Hepatocyte (in vitro differentiated cells): ENCODE measurements at regions not wholly inside any gene's neighbourhood (a gene's known extent, or its start where the extent isn't known, plus 50 kb on each side); places are given as distances from the start of the nearest gene placed in this dataset.

Experiments used
- DNase-seq: peaks from one replicate; pipeline ENCODE4 v3.0.0-alpha.2; 2016; ENCODE audit warnings: low spot score
- H2AFZ ChIP-seq: fragments of 200-600 bp; sonication (generic); 2 replicates; pipeline ENCODE4 v1.6.0; 2016; ENCODE audit warnings: antibody characterized with exemption, mild to moderate bottlenecking
- H3K27ac ChIP-seq: fragments of 200-600 bp; sonication (generic); 2 replicates; pipeline ENCODE4 v1.5.1; 2016; ENCODE audit warnings: mild to moderate bottlenecking
- H3K27me3 ChIP-seq: fragments of 200-600 bp; sonication (generic); 2 replicates; pipeline ENCODE4 v1.6.1; 2016
- H3K36me3 ChIP-seq: fragments of 200-600 bp; sonication (generic); replicated peaks from 2 replicates; pipeline ENCODE4 v1.5.1; 2016; ENCODE audit warnings: low read depth; ENCODE audit not compliant: insufficient read depth
- H3K4me1 ChIP-seq: fragments of 200-600 bp; sonication (generic); 2 replicates; pipeline ENCODE4 v1.5.1; 2016; ENCODE audit warnings: mild to moderate bottlenecking, moderate library complexity; ENCODE audit not compliant: insufficient read depth
- H3K4me2 ChIP-seq: fragments of 200-600 bp; sonication (generic); 2 replicates; pipeline ENCODE4 v1.6.0; 2016
- H3K4me3 ChIP-seq: fragments of 200-600 bp; sonication (generic); 2 replicates; pipeline ENCODE4 v1.5.1; 2016; ENCODE audit warnings: mild to moderate bottlenecking
- H3K79me2 ChIP-seq: fragments of 200-600 bp; sonication (generic); 2 replicates; pipeline ENCODE4 v1.6.0; 2017; ENCODE audit warnings: mild to moderate bottlenecking
- H3K9me2 ChIP-seq: fragments of 200-600 bp; sonication (generic); replicated peaks from 2 replicates; pipeline ENCODE4 v1.6.0; 2017; ENCODE audit warnings: mild to moderate bottlenecking; ENCODE audit not compliant: insufficient read depth
- H3K9me3 ChIP-seq: fragments of 200-600 bp; sonication (generic); 2 replicates; pipeline ENCODE4 v1.5.1; 2016; ENCODE audit warnings: low read depth, mild to moderate bottlenecking
- H4K20me1 ChIP-seq: fragments of 200-600 bp; sonication (generic); 2 replicates; pipeline ENCODE4 v1.6.0; 2016; ENCODE audit warnings: mild to moderate bottlenecking; ENCODE audit not compliant: insufficient read depth, poor library complexity, severe bottlenecking
- EZH2 ChIP-seq: fragments of 200-600 bp; sonication (generic); IDR thresholded peaks from 2 replicates; pipeline ENCODE4 v1.6.1; 2016; ENCODE audit warnings: antibody characterized with exemption, mild to moderate bottlenecking, borderline replicate concordance
- EZH2phosphoT487 ChIP-seq: fragments of 200-600 bp; sonication (generic); IDR thresholded peaks from one replicate; pipeline ENCODE4 v1.6.1; 2018; ENCODE audit warnings: antibody characterized with exemption, mild to moderate bottlenecking, low read depth, moderate library complexity; ENCODE audit not compliant: unreplicated experiment, severe bottlenecking
- WGBS: methylation state at CpG from one replicate; pipeline ENCODE4 v1.1.6; 2016; ENCODE audit warnings: low lambda C conversion rate; ENCODE audit errors: missing lambda C conversion rate; 5-methylcytosine and 5-hydroxymethylcytosine counted together
- TF ChIP-seq, protein P1 (sequence below): fragments of 200-600 bp; sonication (generic); IDR thresholded peaks from 2 replicates; pipeline ENCODE4 v1.5.1; 2016; ENCODE audit warnings: antibody characterized with exemption, mild to moderate bottlenecking; ENCODE audit not compliant: poor library complexity

GRCh38 chr6:126100386-126100785, 114.0 kb downstream of the TRMT11 start:
- no peak overlapping the region for H3K4me2 ChIP-seq
- H3K9me3 ChIP-seq, result no peaks in the 10 kb centered on the region
- H3K79me2 ChIP-seq, result no peaks in the 10 kb centered on the region
- no peak overlapping the region for H3K27ac ChIP-seq
- no peaks in the 10 kb centered on the region for H3K27me3 ChIP-seq
- no peak for DNase-seq
- H3K4me3 ChIP-seq, result no peak overlapping the region
- no peak overlapping the region for H2AFZ ChIP-seq
- H4K20me1 ChIP-seq, result no peaks in the 10 kb centered on the region
- 89% methylated on average over 4 of the region's 4 CpGs for WGBS
- TF ChIP-seq EZH2phosphoT487, result no peak
- TF ChIP-seq, protein P1, sequence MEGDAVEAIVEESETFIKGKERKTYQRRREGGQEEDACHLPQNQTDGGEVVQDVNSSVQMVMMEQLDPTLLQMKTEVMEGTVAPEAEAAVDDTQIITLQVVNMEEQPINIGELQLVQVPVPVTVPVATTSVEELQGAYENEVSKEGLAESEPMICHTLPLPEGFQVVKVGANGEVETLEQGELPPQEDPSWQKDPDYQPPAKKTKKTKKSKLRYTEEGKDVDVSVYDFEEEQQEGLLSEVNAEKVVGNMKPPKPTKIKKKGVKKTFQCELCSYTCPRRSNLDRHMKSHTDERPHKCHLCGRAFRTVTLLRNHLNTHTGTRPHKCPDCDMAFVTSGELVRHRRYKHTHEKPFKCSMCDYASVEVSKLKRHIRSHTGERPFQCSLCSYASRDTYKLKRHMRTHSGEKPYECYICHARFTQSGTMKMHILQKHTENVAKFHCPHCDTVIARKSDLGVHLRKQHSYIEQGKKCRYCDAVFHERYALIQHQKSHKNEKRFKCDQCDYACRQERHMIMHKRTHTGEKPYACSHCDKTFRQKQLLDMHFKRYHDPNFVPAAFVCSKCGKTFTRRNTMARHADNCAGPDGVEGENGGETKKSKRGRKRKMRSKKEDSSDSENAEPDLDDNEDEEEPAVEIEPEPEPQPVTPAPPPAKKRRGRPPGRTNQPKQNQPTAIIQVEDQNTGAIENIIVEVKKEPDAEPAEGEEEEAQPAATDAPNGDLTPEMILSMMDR, result no peak
- TF ChIP-seq EZH2, result no peak
- H3K36me3 ChIP-seq, result no peaks in the 10 kb centered on the region
- no peaks in the 10 kb centered on the region for H3K4me1 ChIP-seq
- H3K9me2 ChIP-seq, result no peaks in the 10 kb centered on the region

- Histone ChIP-seq H2AFZ (no peak overlapping the region), H3K27ac (no peak overlapping the region), H3K36me3 (no peaks in the 10 kb centered on the region), H3K4me3 (no peak overlapping the region), H3K79me2 (no peaks in the 10 kb centered on the region), H3K4me2 (no peak overlapping the region), H3K9me2 (no peaks in the 10 kb centered on the region), H4K20me1 (no peaks in the 10 kb centered on the region), H3K4me1 (no peaks in the 10 kb centered on the region), H3K9me3 (no peaks in the 10 kb centered on the region), H3K27me3 (no peaks in the 10 kb centered on the region)
- no peak for DNase-seq
- WGBS, result 63% methylated on average over 5 of the region's 5 CpGs
- TF ChIP-seq EZH2, result no peak
- TF ChIP-seq, protein P1, result no peak
- TF ChIP-seq EZH2phosphoT487, result no peak
These were observed 116.0 kb downstream of the TRMT11 start for GRCh38 chr6:126102358-126102757.

DNA sequence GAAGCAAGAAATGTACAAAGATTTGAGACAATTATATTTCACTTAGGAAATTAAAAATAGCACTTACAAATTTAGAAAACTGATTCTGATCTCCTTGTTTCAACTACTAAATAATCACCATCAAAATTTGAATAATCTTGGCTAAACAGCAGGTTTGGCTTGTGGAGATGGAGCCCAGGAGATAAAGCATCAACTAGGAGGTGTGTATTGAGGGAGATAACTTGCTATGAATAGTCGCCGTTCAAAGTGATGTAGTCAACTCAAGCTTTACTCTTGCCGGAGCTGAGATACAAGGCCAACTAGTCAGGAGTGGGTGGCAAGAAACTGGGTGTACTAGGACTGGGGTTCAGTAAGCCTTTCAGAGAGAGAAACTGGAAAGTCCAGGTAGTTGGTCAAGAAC, 117.7 kb downstream of the TRMT11 start:
- Histone ChIP-seq H3K4me2 (no peak overlapping the region), H2AFZ (no peak overlapping the region), H3K9me3 (no peaks in the 10 kb centered on the region), H3K79me2 (no peaks in the 10 kb centered on the region), H3K27me3 (no peaks in the 10 kb centered on the region), H3K9me2 (no peaks in the 10 kb centered on the region), H3K4me3 (no peak overlapping the region), H3K27ac (no peak overlapping the region), H4K20me1 (no peaks in the 10 kb centered on the region), H3K4me1 (no peaks in the 10 kb centered on the region), H3K36me3 (no peaks in the 10 kb centered on the region)
- DNase-seq, result no peak
- TF ChIP-seq, protein P1, result no peak
- TF ChIP-seq EZH2phosphoT487 (no peak), EZH2 (no peak)
- 97% methylated on average over 3 of the region's 3 CpGs for WGBS
